Heart left ventricle (tissue), 16 donors: ENCODE measurements at regions not wholly inside any gene's neighbourhood (a gene's known extent, or its start where the extent isn't known, plus 50 kb on each side); places are given as distances from the start of the nearest gene placed in this dataset.
"Not testable (repeated sequence)": the region's sequence is repeated elsewhere in the genome, so short reads cannot be mapped to it uniquely, and the experiment has no call there.

Experiments used
- ATAC-seq, 4 donors: fragments of 200-7000 bp; cut with Tn5 transposase; one replicate each; pipeline ENCODE4 v1.9.1; 2020 to 2022; ENCODE audit warnings: moderate library complexity in 4 of 4, mild to moderate bottlenecking in 3 of 4, moderate number of reproducible peaks in 1 of 4
- DNase-seq, 5 donors: peaks; one replicate each; pipeline ENCODE4 v3.0.0-alpha.2; 2020
- H3K27ac ChIP-seq, 12 donors: fragments of 200-600 bp; sonication (generic) in 4 of 12; one replicate each; pipeline versions ENCODE4 v1.5.0 to v1.8.0; 2016 to 2022; ENCODE audit warnings: mild to moderate bottlenecking in 2 of 12
- H3K27me3 ChIP-seq, 9 donors: fragments of 200-600 bp; sonication (generic) in 2 of 9; one replicate each; pipeline versions ENCODE4 v1.5.1 to v1.8.0; 2016 to 2022; ENCODE audit warnings: mild to moderate bottlenecking in 3 of 9
- H3K36me3 ChIP-seq, 9 donors: fragments of 200-600 bp; sonication (generic) in 2 of 9; one replicate each; pipeline versions ENCODE4 v1.5.0 to v1.8.0; 2018 to 2022; ENCODE audit warnings: mild to moderate bottlenecking in 2 of 9
- H3K4me1 ChIP-seq, 12 donors: fragments of 200-600 bp; sonication (generic) in 4 of 12; one replicate each; pipeline versions ENCODE4 v1.5.0 to v1.8.0; 2016 to 2022; ENCODE audit warnings: mild to moderate bottlenecking in 3 of 12
- H3K4me3 ChIP-seq, 12 donors: fragments of 200-600 bp; sonication (generic) in 4 of 12; one replicate each; pipeline versions ENCODE4 v1.5.0 to v1.8.0; 2017 to 2022; ENCODE audit warnings: mild to moderate bottlenecking in 9 of 12, moderate library complexity in 4 of 12
- H3K9me3 ChIP-seq, 12 donors: fragments of 200-600 bp; sonication (generic) in 4 of 12; one replicate each; pipeline versions ENCODE4 v1.5.0 to v1.8.0; 2016 to 2022; ENCODE audit warnings: mild to moderate bottlenecking in 1 of 12
- CTCF ChIP-seq, 12 donors: fragments of 200-600 bp; sonication (generic) in 4 of 12; IDR thresholded peaks; one replicate each; pipeline versions ENCODE4 v1.5.0 to v1.8.0; 2018 to 2022; ENCODE audit warnings: antibody characterized with exemption in 12 of 12, mild to moderate bottlenecking in 5 of 12
- POLR2A ChIP-seq, 2 donors: fragments of 450-650 bp; IDR thresholded peaks; one replicate each; pipeline ENCODE4 v1.6.1; 2017; ENCODE audit warnings: antibody characterized with exemption in 2 of 2, mild to moderate bottlenecking in 2 of 2, moderate library complexity in 2 of 2
- WGBS, 4 donors: extraction: QIAGEN DNeasy Blood & Tissue Kit in 2 of 4; methylation state at CpG; one replicate each; pipeline versions ENCODE4 v1.1.5 to v1.1.7; 2013 to 2018; 5-methylcytosine and 5-hydroxymethylcytosine counted together
- intact Hi-C, 10 donors: fragments of 100-400 bp; cut with DNase I; formaldehyde crosslinking; loops; one replicate each; pipeline versions ENCODE4 v1.11.1 to v1.14.2; 2022
- donor health status: ischemic (EF 13 %, LVEDD 7.1; RV severe dilation, severe dysfunction).
- donor health status: healthy with polysubstance abuse.
- donor health status: DM: no; HTN: yes; CAD: no.
- donor health status: DM: no; HTN: no; CAD: no.
- donor health status: ischemic (EF 25% LVEDD 6.9; RV normal size, moderate dysfunction).
- donor health status: ischemic (EF 25% LVEDD 5.7; RV mildly dilated, moderate dysfunction).
- donor health status: healthy.
- donor health status: DM: yes; HTN: yes; CAD: no.
- donor health status: ischemic (EF 35%, LVEDD 5.7; RV mildly dilated, moderate dysfunction).
- donor health status: nonischemic (EF 11% LVEDD 7.7; RV severe dilation, severe dysfunction).
- donor health status: DM: yes; HTN: yes; CAD: no.
- donor health status: PGD.
- donor health status: ischemic (EF 29% LVEDD 5.4; RV normal size, mild dysfunction).
- donor health status: nonischemic (EF 23%, LVEDD 6.1; RV moderate dilation, normal function).

GRCh38 chr14:35174342-35174741 lies 52.0 kb downstream of the PRORP start:
- DNase-seq (no peak), ATAC-seq (no peak)
- TF ChIP-seq CTCF (IDR thresholded peaks at IDR 0.05) (no peak), POLR2A (IDR thresholded peaks at IDR 0.05) (no peak)
- 87 to 98% (median 92%) methylated on average over 3 of the region's 3 CpGs for WGBS, 4 donors
- H3K27ac ChIP-seq = no peak overlapping the region
- no peak overlapping the region for H3K4me3 ChIP-seq
- H3K27me3 ChIP-seq = no peaks in the 10 kb centered on the region
- no peaks in the 10 kb centered on the region for H3K9me3 ChIP-seq
- intact Hi-C loops = no loop called here
- H3K4me1 ChIP-seq = no peaks in the 10 kb centered on the region
- H3K36me3 ChIP-seq = peaks cover 0 to 17% (median 0%) of the 10 kb centered on the region in 9 donors

GRCh38 chr14:35180179-35180578 lies 57.8 kb downstream of the PRORP start:
- no peak for TF ChIP-seq CTCF (IDR thresholded peaks at IDR 0.05)
- no peak for TF ChIP-seq POLR2A (IDR thresholded peaks at IDR 0.05)
- intact Hi-C loops = no loop called here
- Histone ChIP-seq H3K4me3 (no peak overlapping the region), H3K4me1 (no peaks in the 10 kb centered on the region), H3K27ac (no peak overlapping the region), H3K36me3 (peaks cover 0 to 11% (median 0%) of the 10 kb centered on the region in 9 donors), H3K27me3 (no peaks in the 10 kb centered on the region), H3K9me3 (no peaks in the 10 kb centered on the region)
- DNase-seq (no peak), ATAC-seq (no peak)
- WGBS, 4 donors = 73 to 99% (median 91%) methylated on average over 7 of the region's 7 CpGs

GRCh38 chr14:35184891-35185290 lies 62.5 kb downstream of the PRORP start:
- H3K9me3 ChIP-seq, H3K4me3 ChIP-seq, H3K27me3 ChIP-seq, intact Hi-C loops, ATAC-seq, H3K4me1 ChIP-seq, H3K27ac ChIP-seq, DNase-seq: not testable (repeated sequence)
- peaks cover 0 to 11% (median 0%) of the 10 kb centered on the region in 9 donors for H3K36me3 ChIP-seq

- Histone ChIP-seq H3K27ac (no peak overlapping the region), H3K4me1 (no peaks in the 10 kb centered on the region), H3K9me3 (peaks cover 0 to 4% (median 0%) of the 10 kb centered on the region in 12 donors), H3K36me3 (peaks cover 0 to 16% (median 0%) of the 10 kb centered on the region in 9 donors), H3K27me3 (no peaks in the 10 kb centered on the region), H3K4me3 (no peak overlapping the region)
- TF ChIP-seq POLR2A (IDR thresholded peaks at IDR 0.05) = no peak
- TF ChIP-seq CTCF (IDR thresholded peaks at IDR 0.05) = no peak
- WGBS, 4 donors = 95 to 100% (median 96%) methylated on average over 1 of the region's 1 CpG
- intact Hi-C loops = no loop called here
- ATAC-seq = no peak
- DNase-seq = no peak
Observed at GRCh38 chr14:35189422-35189821, 67.1 kb downstream of the PRORP start.

- no peak for DNase-seq
- Histone ChIP-seq H3K9me3 (peaks cover 0 to 4% (median 0%) of the 10 kb centered on the region in 12 donors), H3K4me1 (peaks cover 0 to 9% (median 0%) of the 10 kb centered on the region in 12 donors), H3K27me3 (no peaks in the 10 kb centered on the region), H3K4me3 (no peak overlapping the region), H3K27ac (no peak overlapping the region), H3K36me3 (peaks cover 0 to 16% (median 0%) of the 10 kb centered on the region in 9 donors)
- intact Hi-C loops = no loop called here
- ATAC-seq = no peak
- TF ChIP-seq CTCF (IDR thresholded peaks at IDR 0.05) = no peak
- no peak for TF ChIP-seq POLR2A (IDR thresholded peaks at IDR 0.05)
Observed at GRCh38 chr14:35193161-35193560, 70.8 kb downstream of the PRORP start.

GRCh38 chr14:35194183-35194582 lies 71.8 kb downstream of the PRORP start:
- WGBS, 4 donors = 96 to 100% (median 99%) methylated on average over 1 of the region's 1 CpG
- DNase-seq = not testable (repeated sequence)

More at GRCh38 chr14:35194183-35194582, 71.8 kb downstream of the PRORP start:
- peaks cover 0 to 16% (median 0%) of the 10 kb centered on the region in 9 donors for H3K36me3 ChIP-seq
- H3K4me3 ChIP-seq, intact Hi-C loops, H3K27ac ChIP-seq, H3K4me1 ChIP-seq, H3K9me3 ChIP-seq, H3K27me3 ChIP-seq, ATAC-seq: not testable (repeated sequence)
